ENCODE measurements at regions not wholly inside any gene's neighbourhood (a gene's known extent, or its start where the extent isn't known, plus 50 kb on each side); places are given as distances from the start of the nearest gene placed in this dataset.

- TF ChIP-seq CTCF (IDR thresholded peaks at IDR 0.05; ENCODE audit: extremely low read depth, missing control alignments): no peak
- DNase-seq (ENCODE audit: low spot score): no peak
Measured at GRCh38 chr22:47901911-47902310, 1139.5 kb downstream of the TBC1D22A start.

- DNase-seq (ENCODE audit: low spot score): no peak
- TF ChIP-seq CTCF (IDR thresholded peaks at IDR 0.05; ENCODE audit: extremely low read depth, missing control alignments): no peak
Measured at GRCh38 chr22:47899894-47900293, 1137.4 kb downstream of the TBC1D22A start.

GRCh38 chr22:47898946-47899345 is 1136.5 kb downstream of the TBC1D22A start:
- TF ChIP-seq CTCF (IDR thresholded peaks at IDR 0.05; ENCODE audit: extremely low read depth, missing control alignments): no peak
- no peak for DNase-seq (ENCODE audit: low spot score)

- TF ChIP-seq CTCF (IDR thresholded peaks at IDR 0.05; ENCODE audit: extremely low read depth, missing control alignments): no peak
- no peak for DNase-seq (ENCODE audit: low spot score)
Measured at GRCh38 chr22:47891609-47892008, 1129.2 kb downstream of the TBC1D22A start.

- TF ChIP-seq CTCF (IDR thresholded peaks at IDR 0.05; ENCODE audit: extremely low read depth, missing control alignments): no peak
- no peak for DNase-seq (ENCODE audit: low spot score)
Measured at GRCh38 chr22:47888817-47889216, 1126.4 kb downstream of the TBC1D22A start.

- DNase-seq (ENCODE audit: low spot score): no peak
- TF ChIP-seq CTCF (IDR thresholded peaks at IDR 0.05; ENCODE audit: extremely low read depth, missing control alignments): no peak
Measured at GRCh38 chr22:47884775-47885174, 1122.3 kb downstream of the TBC1D22A start.

GRCh38 chr22:47884200-47884599 is 1121.8 kb downstream of the TBC1D22A start:
- no peak for DNase-seq (ENCODE audit: low spot score)
- TF ChIP-seq CTCF (IDR thresholded peaks at IDR 0.05; ENCODE audit: extremely low read depth, missing control alignments): no peak

Measured in GM20000 (cell line).